ENCODE measurements at regions not wholly inside any gene's neighbourhood (a gene's known extent, or its start where the extent isn't known, plus 50 kb on each side); places are given as distances from the start of the nearest gene placed in this dataset.
A peak's percentile ranks its signal among the peaks of the same experiment; 100 is the strongest.

DNA sequence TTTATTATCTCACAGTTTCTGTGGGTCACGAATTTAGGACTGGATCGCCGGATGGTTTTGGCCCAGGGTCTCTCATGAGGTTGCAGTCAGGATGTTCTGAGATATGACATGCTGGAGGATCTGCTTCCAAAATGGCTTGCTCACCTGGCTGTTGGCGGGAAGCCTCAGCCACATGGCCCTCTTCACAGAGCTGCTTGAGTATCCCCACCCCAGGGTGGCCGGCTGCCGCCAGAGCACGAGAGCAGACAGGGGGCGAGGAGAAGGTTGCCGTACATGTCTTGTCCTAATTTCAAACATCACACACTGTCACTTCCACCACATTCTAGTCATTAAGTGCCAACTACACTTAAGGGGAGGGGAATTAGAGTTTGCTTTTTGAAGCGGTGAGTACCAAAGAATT is 365.8 kb downstream of the FGFR2 start:
- no peak for DNase-seq (ENCODE audit: low read depth in 2 of 2)

DNA sequence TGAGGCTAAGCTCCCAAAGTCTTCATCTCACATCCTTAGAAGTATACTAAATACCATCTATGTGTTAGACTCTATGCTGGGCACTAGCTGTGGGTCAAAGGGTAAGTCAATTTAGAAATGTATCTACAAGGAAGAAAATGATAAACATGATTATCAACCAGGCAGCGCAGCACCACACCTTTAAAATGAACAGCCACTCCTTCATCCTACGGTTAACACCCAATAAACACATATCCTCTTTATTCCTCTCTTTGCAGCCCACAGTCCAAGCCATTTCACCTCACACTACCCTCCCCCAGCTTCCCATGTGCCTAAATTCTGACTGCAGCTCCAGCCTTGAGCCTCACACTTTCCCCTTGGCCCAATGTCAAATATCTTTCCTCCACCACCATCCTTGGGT is 362.6 kb downstream of the FGFR2 start:
- no peak for DNase-seq (ENCODE audit: low read depth in 2 of 2)

DNA sequence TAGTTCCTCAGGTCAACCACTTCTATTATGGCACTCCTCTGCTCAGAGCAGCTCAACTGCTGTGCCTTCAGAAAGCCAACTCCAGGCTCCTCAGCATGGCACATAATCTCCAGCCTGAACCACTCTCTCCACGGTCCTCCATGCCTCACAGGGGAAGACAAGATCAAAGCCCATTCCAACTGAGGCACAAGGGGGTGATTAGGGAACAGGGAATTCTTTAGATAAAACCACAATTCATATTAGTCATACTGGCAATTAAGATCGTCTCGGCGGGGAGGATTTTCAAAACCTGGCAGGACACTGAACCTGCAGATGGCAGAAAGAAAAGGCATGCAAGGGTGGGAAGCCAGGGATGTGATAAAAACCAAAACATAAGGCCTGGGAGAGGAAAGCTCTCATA is 361.6 kb downstream of the FGFR2 start:
- no peak for DNase-seq (ENCODE audit: low read depth in 2 of 2)

DNA sequence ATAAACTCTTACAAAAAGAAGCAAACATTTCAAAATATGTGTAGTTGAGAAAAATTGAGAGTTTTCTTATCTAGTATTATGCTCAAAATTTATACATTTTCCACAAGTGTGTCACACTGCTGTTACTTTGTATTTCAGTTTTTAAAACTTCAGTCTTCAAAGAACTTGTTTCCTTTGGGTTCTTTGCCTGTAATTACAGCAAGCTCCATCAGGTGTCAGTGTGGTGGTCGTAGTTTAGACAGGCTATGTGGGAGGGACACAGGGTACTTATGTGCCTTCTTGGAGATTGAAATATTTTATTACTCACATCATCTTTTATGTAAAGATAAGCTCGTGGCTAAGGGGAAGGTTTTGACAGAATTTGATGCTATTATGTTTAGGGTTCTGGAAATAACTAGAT is 360.5 kb downstream of the FGFR2 start:
- DNase-seq (ENCODE audit: low read depth in 2 of 2): no peak

DNA sequence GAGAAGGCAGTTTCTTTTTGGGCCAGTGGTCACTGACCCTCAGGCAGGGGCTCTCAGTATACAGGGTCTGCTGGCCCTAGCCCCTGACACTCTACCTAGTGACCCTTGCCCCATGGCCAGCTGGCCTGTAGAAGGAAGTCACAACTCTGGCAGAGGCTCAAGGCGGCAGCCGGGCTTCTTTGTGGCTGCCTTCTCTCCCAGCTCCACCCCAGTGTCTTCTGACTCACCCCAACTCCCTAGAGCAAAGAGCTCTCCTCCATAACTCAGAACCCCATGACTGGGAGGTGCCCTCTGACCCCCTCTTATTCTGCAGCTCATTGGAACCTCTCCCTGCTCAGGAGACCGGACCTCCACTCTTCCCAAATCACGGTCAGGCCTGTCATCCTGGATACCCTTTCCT is 358.2 kb downstream of the FGFR2 start:
- DNase-seq (ENCODE audit: low read depth in 2 of 2): no peak

DNA sequence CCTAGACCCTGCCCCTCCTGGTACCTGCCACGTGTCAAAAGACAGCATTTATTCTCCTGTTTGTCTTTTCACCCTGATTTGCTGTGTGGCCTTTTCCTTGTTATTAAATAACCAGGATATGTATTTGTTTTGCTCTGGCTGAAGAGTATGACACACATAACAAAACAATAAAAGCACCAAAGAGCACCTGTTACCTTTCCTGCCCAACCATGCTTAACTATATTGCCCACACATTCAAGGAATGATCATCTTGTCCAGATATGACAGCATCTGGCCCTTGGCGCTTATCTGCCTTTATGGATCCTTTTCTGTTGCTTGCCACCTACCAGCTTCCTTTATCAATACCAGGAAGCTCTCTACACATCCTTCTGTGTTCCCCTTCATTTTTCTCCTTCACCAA is 357.7 kb downstream of the FGFR2 start:
- no peak for DNase-seq (ENCODE audit: low read depth in 2 of 2)

DNA sequence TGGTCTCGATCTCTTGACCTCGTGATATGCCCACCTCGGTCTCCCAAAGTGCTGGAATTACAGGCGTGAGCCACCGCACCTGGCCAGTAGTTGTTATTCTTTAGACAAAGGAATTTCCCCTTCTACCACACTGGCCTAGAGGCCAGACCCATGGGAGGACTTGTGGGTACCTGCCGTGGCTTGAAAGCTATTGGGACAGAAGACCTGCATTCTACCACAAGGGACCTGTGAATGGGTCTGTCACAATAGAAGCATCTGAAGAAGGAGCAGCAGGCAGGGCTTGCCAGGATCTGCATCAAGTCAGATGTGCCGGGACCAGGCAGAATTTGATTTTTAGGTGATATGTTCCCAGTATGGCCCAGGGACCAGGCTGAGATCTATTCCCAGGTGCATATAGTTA is 356.9 kb downstream of the FGFR2 start:
- DNase-seq (ENCODE audit: low read depth in 2 of 2): no peak

DNA sequence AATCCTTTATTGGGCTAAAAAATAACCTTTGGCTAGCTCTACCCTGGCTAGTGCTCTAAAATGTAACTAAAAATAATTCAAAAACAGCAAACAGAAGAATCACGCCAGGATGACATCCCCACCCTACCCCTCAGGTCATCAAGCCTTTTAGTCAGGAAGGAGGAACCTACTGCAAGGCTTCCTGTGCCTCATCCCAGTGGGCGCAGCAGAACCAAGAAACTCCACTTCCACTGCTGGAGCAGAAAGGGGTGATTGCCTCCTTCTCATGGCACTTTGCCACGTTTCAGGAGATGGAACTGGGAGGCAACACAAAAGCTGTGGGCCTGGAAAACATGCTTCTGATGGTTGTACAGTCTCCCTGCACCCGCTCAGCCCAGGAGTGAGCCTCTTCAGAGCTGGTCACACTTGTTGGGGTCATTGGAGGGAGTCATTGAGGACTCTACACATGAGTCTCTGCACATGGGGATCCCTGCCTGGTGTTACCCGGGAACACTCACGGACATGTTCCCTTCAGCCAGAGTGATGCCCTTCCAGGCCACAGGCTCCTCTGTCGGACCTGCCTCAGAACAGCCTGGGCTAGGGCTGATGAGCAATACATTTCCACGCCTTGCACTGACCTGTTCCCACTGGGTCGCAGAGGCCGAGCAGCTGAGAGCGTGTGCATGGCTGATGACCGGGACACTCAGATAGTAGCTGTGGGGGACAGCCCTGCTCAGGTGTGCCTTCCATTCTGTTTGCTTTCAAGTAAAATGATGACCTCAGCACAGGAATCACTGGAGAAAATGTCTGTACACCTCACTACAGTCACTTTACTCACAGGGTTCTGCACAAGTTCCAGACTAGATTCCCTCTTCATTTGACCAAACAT is 355.3 kb downstream of the FGFR2 start:
- DNase-seq (ENCODE audit: low read depth in 2 of 2): no peak

DNA sequence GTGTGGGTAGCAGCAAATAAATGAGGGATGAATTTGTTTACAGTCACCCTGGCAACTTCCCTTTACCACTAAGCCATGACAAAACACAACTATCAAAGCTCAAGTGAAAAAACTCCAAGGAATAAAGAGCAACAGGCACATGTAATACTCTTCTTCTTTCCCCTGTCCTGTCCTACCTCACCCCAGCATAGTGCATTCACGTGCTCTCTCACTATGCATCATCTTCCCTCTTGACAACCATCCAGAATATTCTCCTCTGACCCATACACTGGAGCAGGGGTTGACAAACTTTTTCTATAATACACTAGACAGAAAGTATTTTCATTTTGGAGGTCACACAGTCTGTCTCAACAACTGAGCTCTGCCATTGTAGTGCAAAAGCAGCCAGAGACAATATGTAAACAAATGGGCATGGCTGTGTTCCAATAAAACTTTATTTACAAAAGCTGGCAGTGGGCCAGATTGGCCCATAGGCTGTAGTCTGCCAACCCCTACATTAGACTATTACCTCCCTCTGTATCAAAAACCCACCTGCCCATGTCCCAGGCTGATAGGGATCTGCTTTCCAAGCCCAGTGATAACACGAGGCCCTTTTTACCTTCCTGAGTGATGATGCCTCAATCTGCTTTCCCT is 354.5 kb downstream of the FGFR2 start:
- no peak for DNase-seq (ENCODE audit: low read depth in 2 of 2)

DNA sequence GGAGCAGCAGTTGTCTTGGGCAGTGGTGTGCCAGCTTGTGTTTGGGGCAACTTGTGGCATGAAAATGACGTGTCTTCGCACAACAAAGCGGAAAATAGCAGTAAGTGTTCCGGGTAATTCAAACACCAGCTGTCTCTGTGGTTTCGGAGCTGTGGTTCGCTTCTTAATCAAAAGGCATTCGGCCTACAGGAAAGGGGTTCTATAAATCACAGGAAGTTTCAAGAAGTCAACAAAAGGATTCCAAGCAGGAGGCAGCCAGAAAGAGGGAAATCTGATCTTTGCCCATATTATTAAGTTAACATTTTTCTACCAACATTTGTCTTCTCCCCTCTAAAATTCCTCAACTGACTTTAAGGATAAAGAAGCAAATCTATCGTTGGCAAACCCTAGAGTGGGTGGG is 353.4 kb downstream of the FGFR2 start:
- peak; percentile 10 to 15 for DNase-seq (ENCODE audit: low read depth in 2 of 2)

DNA sequence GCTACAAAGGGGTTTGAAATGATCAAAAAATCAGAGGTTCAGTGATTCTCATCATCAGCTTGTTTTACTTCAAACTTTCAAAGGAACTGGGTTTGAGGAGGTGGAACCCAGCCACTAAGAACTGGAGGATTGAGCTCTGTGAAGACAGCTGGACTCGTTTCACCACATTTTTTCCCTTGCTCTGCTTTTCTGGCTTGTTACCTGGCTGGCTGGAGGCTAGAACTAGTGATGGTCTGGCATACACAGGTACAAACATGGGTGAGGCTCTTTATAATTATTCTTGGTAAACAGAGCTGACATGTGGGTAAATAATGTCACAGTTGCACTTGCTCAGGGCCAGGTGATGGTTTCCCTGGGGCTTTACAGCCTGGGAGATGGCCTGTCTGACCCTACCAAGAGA is 352.5 kb downstream of the FGFR2 start:
- no peak for DNase-seq (ENCODE audit: low read depth in 2 of 2)

DNA sequence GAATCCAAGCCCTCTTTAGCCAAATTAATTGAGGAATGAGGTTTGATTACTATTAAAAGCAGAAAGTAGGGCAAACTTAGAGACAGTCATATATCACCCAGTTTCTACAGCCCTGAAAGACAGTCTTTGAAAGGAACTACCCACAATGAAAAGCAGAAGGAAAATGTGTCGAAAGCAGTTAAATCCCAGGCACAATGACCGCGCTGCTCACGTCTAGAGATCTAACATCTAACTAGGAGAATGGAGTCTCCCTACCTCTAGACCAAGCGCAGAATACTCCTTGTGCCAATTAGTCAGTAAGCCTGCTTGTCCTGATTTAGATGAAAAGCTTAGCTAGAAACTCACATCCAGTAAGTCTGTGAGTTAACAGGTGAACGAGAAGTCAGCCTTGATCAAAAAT is 350.0 kb downstream of the FGFR2 start:
- DNase-seq (ENCODE audit: low read depth in 2 of 2): no peak

DNA sequence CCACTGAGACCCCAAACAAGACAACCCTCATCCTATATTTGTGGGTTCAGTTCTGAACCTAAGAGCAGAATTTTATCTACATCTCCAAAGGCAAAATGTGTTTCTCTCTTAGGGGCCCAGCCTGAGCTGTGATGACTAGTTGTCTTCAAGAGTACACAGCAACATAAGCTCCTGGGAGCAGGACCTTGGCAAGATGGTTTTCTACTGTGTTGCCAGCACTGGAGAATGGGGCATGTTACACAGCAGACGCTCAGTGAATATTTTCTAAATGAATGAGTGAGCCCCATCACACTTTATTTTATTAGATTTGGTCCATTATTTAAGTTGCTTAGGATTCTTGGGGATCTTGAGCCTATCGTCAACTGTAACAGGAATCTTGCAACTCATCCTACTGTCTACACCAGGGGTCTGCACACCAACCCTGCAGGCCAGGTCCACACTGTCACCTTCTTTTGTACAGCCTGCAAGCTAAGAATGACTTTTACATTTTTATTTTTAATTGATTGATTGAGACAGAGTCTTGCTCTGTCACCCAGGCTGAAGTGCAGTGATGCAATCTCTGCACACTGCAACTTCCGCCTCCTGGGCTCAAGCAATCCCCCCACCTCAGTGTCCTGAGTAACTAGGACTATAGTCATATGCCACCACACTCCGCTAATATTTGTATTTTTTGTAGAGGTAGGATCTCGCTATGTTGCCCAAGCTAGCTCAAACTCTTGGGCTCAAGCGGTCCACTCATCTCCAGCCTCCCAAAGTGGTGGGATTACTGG is 347.1 kb downstream of the FGFR2 start:
- DNase-seq (ENCODE audit: low read depth in 2 of 2): no peak

DNA sequence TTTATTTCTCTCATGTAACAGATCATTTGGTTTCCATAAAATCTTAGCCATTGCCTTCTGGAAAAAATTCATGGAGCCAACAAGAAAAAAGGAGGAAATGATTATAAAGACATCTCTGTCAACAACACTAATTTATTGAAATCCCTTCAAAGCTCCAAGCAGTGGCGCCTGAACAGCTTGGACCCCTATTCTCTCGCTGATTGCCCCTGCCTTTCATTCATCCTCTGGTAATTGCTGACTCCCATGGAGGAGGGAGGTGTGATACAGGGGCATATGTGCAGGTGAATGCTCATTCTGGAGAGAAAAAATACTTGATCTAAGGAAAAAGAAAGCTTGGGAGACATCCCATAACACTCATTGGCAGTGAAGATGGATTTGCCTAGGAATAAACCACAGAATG is 345.5 kb downstream of the FGFR2 start:
- DNase-seq (ENCODE audit: low read depth in 2 of 2): no peak

DNA sequence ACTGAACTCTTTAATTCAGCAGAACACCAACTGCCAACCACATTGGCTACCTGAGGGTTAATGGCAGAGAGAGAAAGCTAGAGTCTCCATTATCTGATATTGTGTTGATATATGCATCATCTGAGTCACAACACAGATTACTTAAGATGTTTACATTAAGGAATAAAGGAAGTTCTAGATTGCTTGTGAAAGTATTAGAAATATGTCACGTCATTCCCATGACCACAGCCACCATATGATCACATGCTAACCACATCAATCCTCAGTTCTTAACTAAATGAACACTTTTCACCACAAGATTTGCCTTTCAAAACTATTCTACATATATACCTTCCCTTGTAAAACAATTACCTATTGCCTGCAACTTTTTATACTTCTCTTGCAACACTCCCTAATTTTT is 337.9 kb downstream of the FGFR2 start:
- DNase-seq (ENCODE audit: low read depth in 2 of 2): no peak

DNA sequence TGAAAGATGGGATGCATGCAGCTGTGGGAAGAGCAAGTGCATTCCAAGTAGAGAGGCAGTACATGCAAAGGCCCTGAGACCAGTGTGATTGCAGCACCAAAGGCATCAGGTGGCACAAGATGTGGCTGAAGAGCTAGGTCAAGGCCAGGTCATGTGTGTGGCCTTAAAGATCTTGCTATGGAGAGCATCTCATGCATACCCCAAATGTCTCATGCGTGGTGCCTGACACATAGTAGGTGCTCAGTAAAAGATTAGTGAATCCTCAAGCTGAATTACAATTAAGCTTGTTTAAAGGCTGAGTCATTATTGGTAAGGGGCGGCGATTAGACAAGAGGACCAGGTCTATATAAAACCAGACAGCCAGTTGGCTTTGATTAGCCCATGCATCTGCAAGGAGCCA is 336.6 kb downstream of the FGFR2 start:
- no peak for DNase-seq (ENCODE audit: low read depth in 2 of 2)

DNA sequence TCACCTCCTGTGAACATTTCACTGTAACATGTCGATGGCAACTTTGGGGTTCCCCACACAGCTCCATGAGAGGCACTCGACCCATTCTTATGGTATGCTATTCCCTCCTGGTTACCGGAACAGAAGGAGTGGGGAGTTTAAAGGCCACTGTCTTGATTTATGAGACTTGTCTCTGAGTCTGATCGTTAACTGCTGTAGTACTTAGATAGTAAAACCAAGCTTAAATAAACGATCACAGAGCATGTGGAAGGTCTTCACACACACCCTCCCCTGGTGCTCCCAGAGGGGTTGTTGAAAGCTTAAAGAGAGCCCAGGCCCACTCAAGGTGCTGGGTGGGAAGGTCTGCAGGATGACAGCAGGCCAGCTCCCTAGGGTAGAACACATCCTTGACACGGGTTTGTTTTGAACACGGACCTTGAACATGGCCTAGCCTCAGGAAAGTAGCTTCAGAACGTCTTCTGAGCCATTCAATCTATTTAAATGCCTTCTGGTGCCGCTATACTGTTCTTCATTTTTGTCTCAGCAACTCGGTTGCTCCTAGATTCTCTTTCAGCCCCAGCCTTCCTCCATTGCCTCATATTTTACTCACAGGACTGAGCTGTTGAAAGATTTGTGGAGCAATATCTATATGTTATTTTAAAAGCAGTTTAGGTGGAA is 335.3 kb downstream of the FGFR2 start:
- no peak for DNase-seq (ENCODE audit: low read depth in 2 of 2)

DNA sequence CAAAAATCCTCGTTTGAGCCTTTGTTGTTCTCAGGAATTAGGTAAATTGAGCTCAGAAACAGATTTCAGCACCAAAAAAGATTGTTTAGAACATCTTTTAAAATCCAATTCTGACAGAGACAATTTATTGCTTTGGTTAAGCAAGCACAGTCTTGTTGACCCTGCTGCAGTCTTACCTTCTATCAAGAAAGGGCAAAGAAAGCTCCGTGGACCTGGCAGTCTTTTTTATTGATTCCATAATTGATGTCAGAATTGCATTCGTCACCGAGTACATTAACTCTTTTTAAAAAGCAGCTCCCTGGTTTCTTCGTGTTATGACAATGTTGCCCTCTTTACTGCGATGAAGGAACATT is 334.8 kb downstream of the FGFR2 start:
- DNase-seq (ENCODE audit: low read depth in 2 of 2): no peak

DNA sequence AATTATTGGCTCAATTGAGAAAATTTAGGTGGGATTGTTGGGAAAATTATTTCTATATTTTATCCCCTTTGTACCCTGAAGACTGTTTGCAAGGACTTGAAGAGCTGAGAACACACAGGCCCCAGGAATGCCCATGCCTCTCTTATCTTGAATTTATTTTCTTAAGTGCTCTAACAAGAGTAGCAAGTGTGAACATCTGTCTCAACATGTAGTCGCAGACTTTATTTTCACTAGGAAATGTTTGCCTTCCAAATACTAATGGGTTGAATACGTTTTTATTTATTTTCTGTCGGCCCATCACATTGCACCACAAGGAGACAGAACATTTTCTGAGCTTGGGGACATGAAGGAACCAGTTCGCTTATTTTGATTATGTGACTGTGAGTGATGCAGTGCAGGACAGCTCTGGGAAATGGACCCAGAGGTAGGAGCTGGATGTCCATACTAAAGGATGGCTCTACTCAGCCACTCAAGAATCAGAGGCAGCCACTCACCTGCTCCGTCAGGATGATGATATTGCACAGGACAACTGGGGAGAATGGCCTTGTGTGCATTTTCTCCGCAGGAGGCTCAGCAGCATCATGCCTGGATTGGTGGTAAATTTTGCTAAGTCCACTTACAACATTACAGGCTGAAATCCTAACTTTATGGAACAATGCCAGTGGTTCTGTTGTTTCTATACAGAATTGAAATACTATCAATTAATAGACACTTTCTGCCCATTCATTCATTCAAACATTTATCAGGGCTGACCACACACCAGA is 332.7 kb downstream of the FGFR2 start:
- no peak for DNase-seq (ENCODE audit: low read depth in 2 of 2)

DNA sequence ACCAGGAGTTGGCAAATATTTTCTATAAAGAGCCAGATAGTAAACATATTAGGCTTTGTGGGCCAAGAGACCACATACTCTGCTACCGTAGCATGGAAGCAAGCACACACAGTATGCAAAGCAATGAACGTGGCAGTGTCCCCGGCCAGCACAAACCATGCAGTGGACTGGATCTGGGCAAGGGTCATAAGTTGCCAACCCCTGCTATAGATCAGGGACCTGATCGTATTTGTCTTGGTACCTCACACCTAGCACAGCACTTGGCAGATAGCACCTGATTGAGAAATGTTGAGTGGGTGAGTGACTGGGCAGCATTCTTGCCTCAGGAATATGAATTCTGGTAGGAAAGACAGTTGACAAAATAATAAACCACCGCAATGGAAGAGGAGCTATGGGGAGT is 331.9 kb downstream of the FGFR2 start:
- no peak for DNase-seq (ENCODE audit: low read depth in 2 of 2)

DNA sequence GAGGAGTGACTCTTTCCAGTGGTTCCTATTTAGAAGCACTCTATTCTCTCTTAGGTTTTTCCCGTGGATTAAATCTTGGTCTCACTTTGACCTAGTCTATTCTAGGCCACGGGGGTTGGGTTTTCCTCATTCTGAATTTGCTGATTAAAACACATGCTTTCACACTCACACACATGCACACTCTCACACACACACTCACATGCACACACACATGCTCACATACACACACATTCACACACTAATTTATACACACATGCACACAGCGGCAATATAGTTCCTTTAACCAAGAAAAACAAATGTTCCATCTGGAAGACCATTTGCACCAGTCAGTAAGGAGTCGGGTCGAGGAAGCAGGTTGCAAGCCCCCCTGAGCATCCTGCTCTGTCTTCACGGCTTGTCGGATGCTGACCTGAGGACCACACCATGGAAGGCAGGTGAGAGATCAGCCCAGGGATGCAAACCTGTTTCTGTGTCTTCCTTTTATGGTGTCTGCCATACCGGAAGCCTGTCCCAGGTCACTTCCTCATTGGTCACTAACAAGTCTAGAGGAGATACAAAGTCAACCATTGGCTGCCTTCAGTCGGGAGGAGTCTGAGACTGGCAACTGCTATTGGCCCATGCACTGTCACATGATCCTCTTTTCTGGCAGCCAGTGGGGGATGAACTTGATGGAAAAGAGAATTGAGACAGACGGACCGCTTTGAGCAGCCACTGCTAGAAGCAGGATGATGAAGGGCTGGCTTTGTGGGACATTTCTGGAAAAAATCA is 330.8 kb downstream of the FGFR2 start:
- DNase-seq (ENCODE audit: low read depth in 2 of 2): no peak
